ENCODE measurements at regions not wholly inside any gene's neighbourhood (a gene's known extent, or its start where the extent isn't known, plus 50 kb on each side); places are given as distances from the start of the nearest gene placed in this dataset.

- no peak overlapping the region for H3K4me3 ChIP-seq (replicated peaks in 1 of 4; ENCODE audit: control extremely low read depth in 1 of 4, insufficient read depth in 1 of 4, low read depth in 3 of 4, low read length in 4 of 4)
- no peaks in the 10 kb centered on the region for H3K4me1 ChIP-seq (ENCODE audit: control insufficient read depth, extremely low read depth, insufficient read depth, low read length)
- no peaks in the 10 kb centered on the region for H3K27me3 ChIP-seq (ENCODE audit: control insufficient read depth, insufficient read depth, low read length)
- no peaks in the 10 kb centered on the region for H3K79me2 ChIP-seq (ENCODE audit: control insufficient read depth, insufficient read depth, low read length)
- no peaks in the 10 kb centered on the region for H3K9me3 ChIP-seq (ENCODE audit: control insufficient read depth, insufficient read depth, low read depth, low read length)
- H3K4me2 ChIP-seq (ENCODE audit: extremely low read depth, insufficient read depth, low read length), result no peak overlapping the region
- no peaks in the 10 kb centered on the region for H4K20me1 ChIP-seq (ENCODE audit: control insufficient read depth, extremely low read depth, insufficient read depth, low read length)
- no peak overlapping the region for H2AFZ ChIP-seq (ENCODE audit: low read length)
- no peak overlapping the region for H3K9ac ChIP-seq (ENCODE audit: insufficient read depth, low read length)
- TF ChIP-seq EZH2 (IDR thresholded peaks at IDR 0.05; ENCODE audit: low read length, missing control alignments), result no peak
- TF ChIP-seq CTCF (conservative IDR thresholded peaks at IDR 0.05 in 1 of 2, IDR thresholded peaks at IDR 0.05 in 1 of 2; ENCODE audit: low read depth in 1 of 2, low read length in 2 of 2), result no peak
- H3K36me3 ChIP-seq (ENCODE audit: control insufficient read depth, insufficient read depth, low read length), result no peaks in the 10 kb centered on the region
- DNase-seq (ENCODE audit: low read depth in 2 of 2), result no peak
- H3K27ac ChIP-seq (ENCODE audit: insufficient read depth, low read length), result no peak overlapping the region
Measured at GRCh38 chr11:95688501-95689222, 100.9 kb downstream of the FAM76B start.

- Histone ChIP-seq H3K4me2 (ENCODE audit: extremely low read depth, insufficient read depth, low read length) (no peak overlapping the region), H3K4me1 (ENCODE audit: control insufficient read depth, extremely low read depth, insufficient read depth, low read length) (no peaks in the 10 kb centered on the region), H3K27ac (ENCODE audit: insufficient read depth, low read length) (no peak overlapping the region), H2AFZ (ENCODE audit: low read length) (no peak overlapping the region), H3K9ac (ENCODE audit: insufficient read depth, low read length) (no peak overlapping the region), H3K79me2 (ENCODE audit: control insufficient read depth, insufficient read depth, low read length) (no peaks in the 10 kb centered on the region), H3K27me3 (ENCODE audit: control insufficient read depth, insufficient read depth, low read length) (no peaks in the 10 kb centered on the region), H3K9me3 (ENCODE audit: control insufficient read depth, insufficient read depth, low read depth, low read length) (no peaks in the 10 kb centered on the region), H3K4me3 (replicated peaks in 1 of 4; ENCODE audit: control extremely low read depth in 1 of 4, insufficient read depth in 1 of 4, low read depth in 3 of 4, low read length in 4 of 4) (no peak overlapping the region), H4K20me1 (ENCODE audit: control insufficient read depth, extremely low read depth, insufficient read depth, low read length) (no peaks in the 10 kb centered on the region), H3K36me3 (ENCODE audit: control insufficient read depth, insufficient read depth, low read length) (no peaks in the 10 kb centered on the region)
- no peak for DNase-seq (ENCODE audit: low read depth in 2 of 2)
- TF ChIP-seq CTCF (conservative IDR thresholded peaks at IDR 0.05 in 1 of 2, IDR thresholded peaks at IDR 0.05 in 1 of 2; ENCODE audit: low read depth in 1 of 2, low read length in 2 of 2), result no peak
- TF ChIP-seq EZH2 (IDR thresholded peaks at IDR 0.05; ENCODE audit: low read length, missing control alignments), result no peak
Measured at GRCh38 chr11:95688015-95688414, 101.6 kb downstream of the FAM76B start.

GRCh38 chr11:95686265-95686664 lies 103.3 kb downstream of the FAM76B start:
- Histone ChIP-seq H3K79me2 (ENCODE audit: control insufficient read depth, insufficient read depth, low read length) (no peaks in the 10 kb centered on the region), H3K4me3 (replicated peaks in 1 of 4; ENCODE audit: control extremely low read depth in 1 of 4, insufficient read depth in 1 of 4, low read depth in 3 of 4, low read length in 4 of 4) (no peak overlapping the region), H3K4me2 (ENCODE audit: extremely low read depth, insufficient read depth, low read length) (no peak overlapping the region), H3K9me3 (ENCODE audit: control insufficient read depth, insufficient read depth, low read depth, low read length) (no peaks in the 10 kb centered on the region), H3K9ac (ENCODE audit: insufficient read depth, low read length) (no peak overlapping the region), H3K27ac (ENCODE audit: insufficient read depth, low read length) (no peak overlapping the region), H3K4me1 (ENCODE audit: control insufficient read depth, extremely low read depth, insufficient read depth, low read length) (no peaks in the 10 kb centered on the region), H2AFZ (ENCODE audit: low read length) (no peak overlapping the region), H4K20me1 (ENCODE audit: control insufficient read depth, extremely low read depth, insufficient read depth, low read length) (no peaks in the 10 kb centered on the region), H3K27me3 (ENCODE audit: control insufficient read depth, insufficient read depth, low read length) (no peaks in the 10 kb centered on the region), H3K36me3 (ENCODE audit: control insufficient read depth, insufficient read depth, low read length) (no peaks in the 10 kb centered on the region)
- TF ChIP-seq CTCF (conservative IDR thresholded peaks at IDR 0.05 in 1 of 2, IDR thresholded peaks at IDR 0.05 in 1 of 2; ENCODE audit: low read depth in 1 of 2, low read length in 2 of 2), result no peak
- TF ChIP-seq EZH2 (IDR thresholded peaks at IDR 0.05; ENCODE audit: low read length, missing control alignments), result no peak
- no peak for DNase-seq (ENCODE audit: low read depth in 2 of 2)
